Esophagus squamous epithelium (tissue), 5 donors: ENCODE measurements at regions not wholly inside any gene's neighbourhood (a gene's known extent, or its start where the extent isn't known, plus 50 kb on each side); places are given as distances from the start of the nearest gene placed in this dataset.

Experiments
- DNase-seq: peaks from one replicate; lab custom pipeline; 2025; lab: John Stamatoyannopoulos, UW
- H3K27ac ChIP-seq, 4 donors: fragments of 200-600 bp; sonication (generic); one replicate each; pipeline ENCODE4 v1.5.1; 2016 to 2019; ENCODE audit warnings: mild to moderate bottlenecking in 1 of 4
- H3K27me3 ChIP-seq, 4 donors: fragments of 200-600 bp; sonication (generic); 1 replicate in 3 of 4; 2 replicates in 1 of 4; pipeline versions ENCODE4 v1.5.1 to v1.6.0; 2017 to 2021; ENCODE audit warnings: antibody characterized with exemption in 1 of 4
- H3K36me3 ChIP-seq, 3 donors: fragments of 200-600 bp; sonication (generic); one replicate each; pipeline ENCODE4 v1.5.1; 2016 to 2019
- H3K4me1 ChIP-seq, 3 donors: fragments of 200-600 bp; sonication (generic); one replicate each; pipeline ENCODE4 v1.5.1; 2017 to 2019
- H3K4me3 ChIP-seq, 4 donors: fragments of 200-600 bp; sonication (generic); 1 replicate in 3 of 4; 2 replicates in 1 of 4; pipeline ENCODE4 v1.5.1; 2016 to 2019; ENCODE audit warnings: mild to moderate bottlenecking in 2 of 4, moderate library complexity in 1 of 4
- H3K9me3 ChIP-seq, 3 donors: fragments of 200-600 bp; sonication (generic); one replicate each; pipeline ENCODE4 v1.5.1; 2016 to 2019
- POLR2A ChIP-seq, 4 donors: fragments of 450-650 bp; IDR thresholded peaks; one replicate each; pipeline ENCODE4 v1.6.1; 2017; ENCODE audit warnings: antibody characterized with exemption in 4 of 4, mild to moderate bottlenecking in 4 of 4, moderate library complexity in 3 of 4
- WGBS, 2 donors: methylation state at CpG; one replicate each; pipeline ENCODE4 v1.1.5; 2018; 5-methylcytosine and 5-hydroxymethylcytosine counted together
- intact Hi-C: fragments of 100-400 bp; cut with DNase I; formaldehyde crosslinking; loops from one replicate; pipeline ENCODE4 v1.15.0; 2022
- TF ChIP-seq, protein P1 (sequence below), 6 experiments: fragments of 450-650 bp in 4 of 6; fragments of 200-600 bp in 2 of 6; sonication (generic) in 2 of 6; IDR thresholded peaks; one replicate each; pipeline ENCODE4 v1.5.1; 2016 to 2019; ENCODE audit warnings: antibody characterized with exemption in 6 of 6, mild to moderate bottlenecking in 4 of 6, moderate library complexity in 4 of 6
- donor health status: DM: yes; HTN: yes; CAD: no.

DNA sequence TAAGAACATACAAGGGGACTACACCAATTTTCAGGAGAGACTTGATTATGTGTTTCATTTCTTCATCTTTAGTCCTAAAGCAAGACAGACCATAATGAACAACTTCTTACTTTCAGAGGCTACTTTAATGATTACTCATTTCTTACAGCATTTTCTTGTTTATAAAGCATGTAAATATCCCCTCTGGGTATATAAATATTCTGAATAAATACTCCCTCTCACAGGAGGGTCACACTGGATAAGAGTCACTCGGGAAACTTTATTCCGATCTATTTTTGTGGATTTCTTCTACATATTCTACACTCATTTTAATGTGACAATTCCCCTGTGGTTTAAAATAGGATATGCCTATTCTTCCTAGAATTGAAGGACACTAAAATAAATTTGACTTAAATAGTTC is 228.9 kb upstream of the RPS6KA3 start:
- intact Hi-C loops, result no loop called here
- Histone ChIP-seq H3K27ac (no peak overlapping the region), H3K9me3 (no peaks in the 10 kb centered on the region), H3K4me3 (no peak overlapping the region), H3K4me1 (no peaks in the 10 kb centered on the region), H3K36me3 (no peaks in the 10 kb centered on the region), H3K27me3 (peaks cover 0 to 5% (median 0%) of the 10 kb centered on the region in 4 donors)
- DNase-seq, result no peak
- 77 to 85% methylated on average over 2 of the region's 2 CpGs for WGBS, 2 donors
- TF ChIP-seq POLR2A (IDR thresholded peaks at IDR 0.05), result no peak
- TF ChIP-seq, protein P1, sequence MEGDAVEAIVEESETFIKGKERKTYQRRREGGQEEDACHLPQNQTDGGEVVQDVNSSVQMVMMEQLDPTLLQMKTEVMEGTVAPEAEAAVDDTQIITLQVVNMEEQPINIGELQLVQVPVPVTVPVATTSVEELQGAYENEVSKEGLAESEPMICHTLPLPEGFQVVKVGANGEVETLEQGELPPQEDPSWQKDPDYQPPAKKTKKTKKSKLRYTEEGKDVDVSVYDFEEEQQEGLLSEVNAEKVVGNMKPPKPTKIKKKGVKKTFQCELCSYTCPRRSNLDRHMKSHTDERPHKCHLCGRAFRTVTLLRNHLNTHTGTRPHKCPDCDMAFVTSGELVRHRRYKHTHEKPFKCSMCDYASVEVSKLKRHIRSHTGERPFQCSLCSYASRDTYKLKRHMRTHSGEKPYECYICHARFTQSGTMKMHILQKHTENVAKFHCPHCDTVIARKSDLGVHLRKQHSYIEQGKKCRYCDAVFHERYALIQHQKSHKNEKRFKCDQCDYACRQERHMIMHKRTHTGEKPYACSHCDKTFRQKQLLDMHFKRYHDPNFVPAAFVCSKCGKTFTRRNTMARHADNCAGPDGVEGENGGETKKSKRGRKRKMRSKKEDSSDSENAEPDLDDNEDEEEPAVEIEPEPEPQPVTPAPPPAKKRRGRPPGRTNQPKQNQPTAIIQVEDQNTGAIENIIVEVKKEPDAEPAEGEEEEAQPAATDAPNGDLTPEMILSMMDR (IDR thresholded peaks at IDR 0.05), result no peak

DNA sequence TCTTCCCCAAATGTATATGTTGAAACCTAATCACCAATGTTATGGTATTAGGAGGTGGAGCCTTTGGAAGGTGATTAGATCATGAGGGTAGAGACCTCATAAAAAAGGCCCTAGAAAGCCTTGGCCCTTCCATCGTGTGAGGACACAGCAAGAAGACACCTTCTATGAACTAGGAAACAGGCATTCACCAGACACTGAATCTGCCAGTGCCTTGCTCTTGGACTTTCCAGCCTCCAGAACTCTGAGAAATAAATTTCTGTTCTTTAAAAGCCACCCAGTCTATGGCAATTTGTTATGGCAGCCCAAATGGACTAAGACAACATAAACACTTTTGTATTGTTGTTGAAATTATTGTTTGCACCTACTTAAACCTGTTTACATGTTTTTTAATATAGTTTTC is 221.8 kb upstream of the RPS6KA3 start:
- H3K27ac ChIP-seq, result no peak overlapping the region
- no peak for DNase-seq
- no peaks in the 10 kb centered on the region for H3K27me3 ChIP-seq
- no peaks in the 10 kb centered on the region for H3K36me3 ChIP-seq
- intact Hi-C loops, result no loop called here
- no peaks in the 10 kb centered on the region for H3K9me3 ChIP-seq
- no peak for TF ChIP-seq POLR2A (IDR thresholded peaks at IDR 0.05)
- TF ChIP-seq, protein P1 (IDR thresholded peaks at IDR 0.05), result no peak
- WGBS, 2 donors, result 80 to 100% methylated on average over 1 of the region's 1 CpG
- no peaks in the 10 kb centered on the region for H3K4me1 ChIP-seq
- H3K4me3 ChIP-seq, result no peak overlapping the region

DNA sequence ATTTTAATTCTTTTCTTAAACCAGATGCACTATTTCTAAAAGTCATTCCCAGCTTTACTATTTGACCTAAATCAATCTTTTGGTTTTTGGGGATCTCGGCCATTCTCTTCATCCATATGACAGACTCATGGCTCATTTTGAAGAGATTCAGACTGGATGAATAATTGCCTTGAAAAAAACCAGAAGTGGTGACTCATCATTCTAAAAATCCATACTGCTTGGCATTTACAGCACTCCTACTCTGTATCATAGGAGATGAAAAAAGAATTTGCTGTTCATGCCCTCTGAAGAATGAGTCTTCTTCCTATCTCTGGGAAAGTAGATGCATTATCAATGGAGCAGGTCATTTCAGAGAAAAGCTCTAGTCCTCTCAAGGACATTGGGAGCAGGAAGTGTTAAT is 220.5 kb upstream of the RPS6KA3 start:
- Histone ChIP-seq H3K27me3 (no peaks in the 10 kb centered on the region), H3K36me3 (no peaks in the 10 kb centered on the region), H3K9me3 (no peaks in the 10 kb centered on the region), H3K27ac (no peak overlapping the region), H3K4me3 (no peak overlapping the region), H3K4me1 (no peaks in the 10 kb centered on the region)
- intact Hi-C loops, result no loop called here
- TF ChIP-seq, protein P1 (IDR thresholded peaks at IDR 0.05), result no peak
- no peak for TF ChIP-seq POLR2A (IDR thresholded peaks at IDR 0.05)
- WGBS, 2 donors, result 14 to 55% methylated on average over 1 of the region's 1 CpG
- no peak for DNase-seq

DNA sequence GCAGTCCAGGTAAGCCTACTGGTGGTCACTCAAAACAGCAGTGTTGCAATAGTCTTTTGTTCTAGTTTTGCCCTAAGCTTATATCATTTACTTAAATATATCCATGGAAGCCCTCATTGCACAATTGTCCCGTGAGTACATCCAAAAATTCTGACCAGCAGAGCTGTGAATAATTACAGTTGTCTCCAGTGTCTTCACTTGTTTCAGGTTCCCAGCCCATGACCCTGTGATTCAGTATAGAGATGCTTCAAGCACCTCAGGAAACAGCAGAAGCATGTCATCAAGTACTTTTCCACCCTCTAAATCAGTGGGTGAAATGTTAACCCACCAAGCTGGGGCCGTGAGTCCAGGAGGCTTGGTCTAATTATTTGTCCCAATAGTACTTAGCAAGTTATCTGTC is 214.9 kb upstream of the RPS6KA3 start:
- H3K36me3 ChIP-seq, result no peaks in the 10 kb centered on the region
- no peaks in the 10 kb centered on the region for H3K4me1 ChIP-seq
- intact Hi-C loops, result no loop called here
- H3K27me3 ChIP-seq, result no peaks in the 10 kb centered on the region
- H3K9me3 ChIP-seq, result no peaks in the 10 kb centered on the region
- H3K4me3 ChIP-seq, result no peak overlapping the region
- no peak for DNase-seq
- WGBS, 2 donors, result 32 to 33% methylated on average over 2 of the region's 2 CpGs
- H3K27ac ChIP-seq, result no peak overlapping the region
- no peak for TF ChIP-seq POLR2A (IDR thresholded peaks at IDR 0.05)
- TF ChIP-seq, protein P1 (IDR thresholded peaks at IDR 0.05), result no peak

DNA sequence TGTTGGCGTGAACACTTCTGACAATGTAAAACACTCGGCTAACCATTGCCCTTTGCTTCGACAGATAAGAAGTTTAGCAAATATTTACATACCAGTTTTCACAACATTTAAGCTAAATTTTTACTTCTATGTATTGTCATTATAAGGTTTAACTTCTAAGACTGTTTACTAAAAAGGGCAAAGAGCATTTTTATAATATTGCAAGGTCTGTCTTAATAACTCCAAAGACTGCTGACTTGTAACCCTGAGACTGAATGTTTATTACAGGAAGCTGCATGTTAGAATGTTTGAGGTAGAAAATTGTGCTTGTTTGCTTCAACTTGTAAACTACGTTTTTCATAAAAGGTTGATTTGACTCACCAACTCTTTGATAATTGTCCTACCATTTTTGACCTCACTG is 213.2 kb upstream of the RPS6KA3 start:
- Histone ChIP-seq H3K36me3 (no peaks in the 10 kb centered on the region), H3K27me3 (no peaks in the 10 kb centered on the region), H3K4me1 (no peaks in the 10 kb centered on the region), H3K27ac (no peak overlapping the region), H3K4me3 (no peak overlapping the region), H3K9me3 (no peaks in the 10 kb centered on the region)
- 59 to 66% methylated on average over 4 of the region's 4 CpGs for WGBS, 2 donors
- TF ChIP-seq, protein P1 (IDR thresholded peaks at IDR 0.05), result no peak
- TF ChIP-seq POLR2A (IDR thresholded peaks at IDR 0.05), result no peak
- intact Hi-C loops, result no loop called here
- DNase-seq, result no peak
